ENCODE measurements at regions not wholly inside any gene's neighbourhood (a gene's known extent, or its start where the extent isn't known, plus 50 kb on each side); places are given as distances from the start of the nearest gene placed in this dataset.

- TF ChIP-seq CTCF (IDR thresholded peaks at IDR 0.05) (no peak), EZH2 (IDR thresholded peaks at IDR 0.05) (no peak), EZH2phosphoT487 (IDR thresholded peaks at IDR 0.05) (no peak)
Measured at GRCh38 chr11:116657842-116658825, 114.7 kb downstream of the BUD13 start.
